ENCODE measurements at regions not wholly inside any gene's neighbourhood (a gene's known extent, or its start where the extent isn't known, plus 50 kb on each side); places are given as distances from the start of the nearest gene placed in this dataset.
"Not testable (repeated sequence)": the region's sequence is repeated elsewhere in the genome, so short reads cannot be mapped to it uniquely, and the experiment has no call there.

- DNase-seq: no peak
These were observed 120.0 kb upstream of the FAM98A start for GRCh38 chr2:33719067-33719466.

GRCh38 chr2:33712674-33713073 lies 113.6 kb upstream of the FAM98A start:
- no peak for DNase-seq

GRCh38 chr2:33709951-33710350 lies 110.9 kb upstream of the FAM98A start:
- DNase-seq: no peak

- DNase-seq: no peak
These were observed 108.2 kb upstream of the FAM98A start for GRCh38 chr2:33707312-33707711.

GRCh38 chr2:33706410-33706809 lies 107.3 kb upstream of the FAM98A start:
- DNase-seq: no peak

- DNase-seq: no peak
These were observed 105.3 kb upstream of the FAM98A start for GRCh38 chr2:33704406-33704855.

GRCh38 chr2:33696234-33696633 lies 97.1 kb upstream of the FAM98A start:
- no peak for DNase-seq

GRCh38 chr2:33694904-33695303 lies 95.8 kb upstream of the FAM98A start:
- no peak for DNase-seq

- not testable (repeated sequence) for DNase-seq
These were observed 91.6 kb upstream of the FAM98A start for GRCh38 chr2:33690686-33691085.

- no peak for DNase-seq
These were observed 82.3 kb upstream of the FAM98A start for GRCh38 chr2:33681364-33681757.

GRCh38 chr2:33680644-33681363 lies 81.7 kb upstream of the FAM98A start:
- no peak for DNase-seq

- DNase-seq: no peak
These were observed 79.3 kb upstream of the FAM98A start for GRCh38 chr2:33678436-33678835.

- DNase-seq: no peak
These were observed 74.8 kb upstream of the FAM98A start for GRCh38 chr2:33673937-33674336.

GRCh38 chr2:33672896-33673295 lies 73.8 kb upstream of the FAM98A start:
- DNase-seq: no peak

GRCh38 chr2:33672389-33672788 lies 73.3 kb upstream of the FAM98A start:
- DNase-seq: no peak

GRCh38 chr2:33671198-33671597 lies 72.1 kb upstream of the FAM98A start:
- no peak for DNase-seq

GRCh38 chr2:33670392-33670937 lies 71.4 kb upstream of the FAM98A start:
- DNase-seq: no peak

GRCh38 chr2:33666879-33667278 lies 67.8 kb upstream of the FAM98A start:
- DNase-seq: no peak

- DNase-seq: no peak
These were observed 65.9 kb upstream of the FAM98A start for GRCh38 chr2:33665039-33665438.

GRCh38 chr2:33660416-33661123 lies 61.5 kb upstream of the FAM98A start:
- DNase-seq: no peak

GRCh38 chr2:33655626-33656320 lies 56.7 kb upstream of the FAM98A start:
- no peak for DNase-seq

- DNase-seq: no peak
These were observed 53.7 kb upstream of the FAM98A start for GRCh38 chr2:33652830-33653229.

GRCh38 chr2:33650171-33650570 lies 51.1 kb upstream of the FAM98A start:
- no peak for DNase-seq

Data from 8988T (cell line).